Mucosa of descending colon (tissue), 3 donors: ENCODE measurements at regions not wholly inside any gene's neighbourhood (a gene's known extent, or its start where the extent isn't known, plus 50 kb on each side); places are given as distances from the start of the nearest gene placed in this dataset.
"Not testable (repeated sequence)": the region's sequence is repeated elsewhere in the genome, so short reads cannot be mapped to it uniquely, and the experiment has no call there.

Experiments used
- ATAC-seq: fragments of 200-7000 bp; cut with Tn5 transposase; one replicate; pipeline ENCODE4 v1.9.1; 2020; ENCODE audit warnings: mild to moderate bottlenecking, moderate library complexity
- DNase-seq, 3 donors: peaks; one replicate each; pipeline ENCODE4 v3.0.0-alpha.2; 2020
- H3K36me3 ChIP-seq: fragments of 200-600 bp; one replicate; pipeline ENCODE4 v1.8.0; 2021; ENCODE audit warnings: low read depth, mild to moderate bottlenecking
- H3K4me1 ChIP-seq: fragments of 200-600 bp; one replicate; pipeline ENCODE4 v1.8.0; 2021; ENCODE audit warnings: low read depth, mild to moderate bottlenecking
- H3K4me3 ChIP-seq: fragments of 200-600 bp; one replicate; pipeline ENCODE4 v1.8.0; 2021; ENCODE audit warnings: mild to moderate bottlenecking
- H3K9me3 ChIP-seq: fragments of 200-600 bp; one replicate; pipeline ENCODE4 v1.8.0; 2021; ENCODE audit warnings: mild to moderate bottlenecking
- intact Hi-C, 2 donors: fragments of 100-400 bp; cut with DNase I in 1 of 2; cut with micrococcal nuclease in 1 of 2; formaldehyde crosslinking; loops; one replicate each; pipeline versions ENCODE4 v1.11.0 to v1.11.1; 2022; cut with DNase I, micrococcal nuclease
- TF ChIP-seq, protein P1 (sequence below): fragments of 200-600 bp; IDR thresholded peaks from one replicate; pipeline ENCODE4 v1.8.0; 2022; ENCODE audit warnings: antibody characterized with exemption, mild to moderate bottlenecking
- donor health status: DM: no; HTN: no; CAD: no; lungs with moderate emphysema.
- donor health status: DM: no; HTN: no; CAD: no.
- donor health status: DM: no; HTN: yes; CAD: no.

DNA sequence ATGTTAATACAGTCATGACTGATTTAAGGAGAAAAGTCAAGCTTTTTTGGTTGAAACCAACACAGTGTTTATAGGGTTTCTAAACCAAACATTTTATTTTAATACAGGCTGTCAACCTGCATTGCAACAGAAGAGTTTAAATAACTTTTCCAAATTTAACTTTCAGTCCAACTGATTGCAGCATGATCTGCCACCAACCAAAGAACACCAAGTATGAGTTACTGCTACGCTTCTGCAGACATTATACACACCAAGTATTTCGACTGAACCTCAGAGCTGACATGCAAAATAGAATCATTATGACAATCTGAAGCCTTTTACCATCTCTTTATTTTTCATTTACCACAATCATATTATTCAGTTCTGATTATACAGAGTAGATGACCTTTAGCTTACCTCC is 151.2 kb upstream of the DST start:
- Histone ChIP-seq H3K4me1 (no peaks in the 10 kb centered on the region), H3K36me3 (no peaks in the 10 kb centered on the region), H3K4me3 (no peak overlapping the region), H3K9me3 (no peaks in the 10 kb centered on the region)
- TF ChIP-seq, protein P1, sequence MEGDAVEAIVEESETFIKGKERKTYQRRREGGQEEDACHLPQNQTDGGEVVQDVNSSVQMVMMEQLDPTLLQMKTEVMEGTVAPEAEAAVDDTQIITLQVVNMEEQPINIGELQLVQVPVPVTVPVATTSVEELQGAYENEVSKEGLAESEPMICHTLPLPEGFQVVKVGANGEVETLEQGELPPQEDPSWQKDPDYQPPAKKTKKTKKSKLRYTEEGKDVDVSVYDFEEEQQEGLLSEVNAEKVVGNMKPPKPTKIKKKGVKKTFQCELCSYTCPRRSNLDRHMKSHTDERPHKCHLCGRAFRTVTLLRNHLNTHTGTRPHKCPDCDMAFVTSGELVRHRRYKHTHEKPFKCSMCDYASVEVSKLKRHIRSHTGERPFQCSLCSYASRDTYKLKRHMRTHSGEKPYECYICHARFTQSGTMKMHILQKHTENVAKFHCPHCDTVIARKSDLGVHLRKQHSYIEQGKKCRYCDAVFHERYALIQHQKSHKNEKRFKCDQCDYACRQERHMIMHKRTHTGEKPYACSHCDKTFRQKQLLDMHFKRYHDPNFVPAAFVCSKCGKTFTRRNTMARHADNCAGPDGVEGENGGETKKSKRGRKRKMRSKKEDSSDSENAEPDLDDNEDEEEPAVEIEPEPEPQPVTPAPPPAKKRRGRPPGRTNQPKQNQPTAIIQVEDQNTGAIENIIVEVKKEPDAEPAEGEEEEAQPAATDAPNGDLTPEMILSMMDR, result no peak
- no peak for ATAC-seq
- DNase-seq, result no peak
- intact Hi-C loops, result no loop called here

DNA sequence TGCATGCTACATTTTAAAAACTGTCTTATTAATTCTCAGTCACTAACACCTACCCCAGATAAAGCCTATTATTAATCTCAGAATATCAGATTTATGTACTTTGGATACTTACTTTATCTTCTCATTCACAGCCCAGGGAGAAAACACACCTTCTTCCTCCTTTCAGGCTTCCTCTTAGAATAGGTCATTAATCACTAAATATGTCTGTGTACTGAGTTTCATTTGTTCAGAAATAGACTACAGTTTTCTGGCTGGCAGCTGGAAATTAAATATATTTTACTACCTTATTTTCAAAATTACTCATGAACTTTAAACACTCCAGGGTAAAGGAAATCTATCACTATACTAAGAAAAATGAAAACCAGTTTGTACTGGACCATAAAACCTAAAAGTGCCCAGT is 147.7 kb upstream of the DST start:
- no peak overlapping the region for H3K4me3 ChIP-seq
- DNase-seq (no peak), ATAC-seq (no peak)
- no peaks in the 10 kb centered on the region for H3K9me3 ChIP-seq
- intact Hi-C loops, result no loop called here
- no peaks in the 10 kb centered on the region for H3K4me1 ChIP-seq
- H3K36me3 ChIP-seq, result no peaks in the 10 kb centered on the region
- TF ChIP-seq, protein P1, result no peak

DNA sequence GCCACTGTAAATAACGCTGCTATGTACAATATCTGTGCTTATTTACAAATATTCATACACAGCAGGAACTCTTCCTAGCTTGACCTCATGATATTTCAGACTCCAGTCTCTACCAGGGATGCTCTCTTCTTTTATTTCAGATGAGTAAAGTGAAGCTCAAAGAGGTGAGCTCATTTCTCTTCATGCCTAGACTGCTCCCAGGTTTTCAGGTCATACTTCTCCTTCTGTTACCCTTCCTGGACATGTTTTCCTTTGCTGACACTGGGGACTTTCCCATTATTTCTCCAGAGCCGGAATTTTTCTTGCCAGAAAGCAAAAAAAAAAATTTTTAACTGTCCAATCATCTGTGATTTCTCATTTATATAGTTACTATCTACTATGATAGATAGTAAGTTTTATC is 147.2 kb upstream of the DST start:
- Histone ChIP-seq H3K9me3 (no peaks in the 10 kb centered on the region), H3K36me3 (no peaks in the 10 kb centered on the region), H3K4me1 (no peaks in the 10 kb centered on the region), H3K4me3 (no peak overlapping the region)
- DNase-seq (no peak), ATAC-seq (no peak)
- TF ChIP-seq, protein P1, result no peak
- intact Hi-C loops, result no loop called here

DNA sequence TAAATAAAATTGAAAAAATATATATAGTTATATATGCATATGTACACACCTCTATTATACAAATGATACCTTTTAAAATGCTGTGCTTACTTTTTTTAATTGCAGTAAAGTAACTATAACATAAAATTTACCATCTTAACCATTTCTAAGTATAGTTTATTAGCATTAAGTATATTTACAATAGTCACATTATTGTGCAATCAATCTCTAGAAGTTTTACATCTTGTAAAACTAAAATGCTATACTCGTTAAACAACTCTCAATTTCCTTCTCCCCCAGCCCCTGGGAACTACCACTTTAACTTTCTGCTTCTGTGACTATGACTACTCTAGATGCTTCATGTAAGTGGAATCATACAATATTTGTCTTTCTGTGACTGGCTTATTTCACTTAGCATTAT is 146.7 kb upstream of the DST start:
- H3K9me3 ChIP-seq, result no peaks in the 10 kb centered on the region
- no peak for DNase-seq
- TF ChIP-seq, protein P1, result no peak
- no peak for ATAC-seq
- no peaks in the 10 kb centered on the region for H3K36me3 ChIP-seq
- intact Hi-C loops, result no loop called here
- no peak overlapping the region for H3K4me3 ChIP-seq
- H3K4me1 ChIP-seq, result no peaks in the 10 kb centered on the region

DNA sequence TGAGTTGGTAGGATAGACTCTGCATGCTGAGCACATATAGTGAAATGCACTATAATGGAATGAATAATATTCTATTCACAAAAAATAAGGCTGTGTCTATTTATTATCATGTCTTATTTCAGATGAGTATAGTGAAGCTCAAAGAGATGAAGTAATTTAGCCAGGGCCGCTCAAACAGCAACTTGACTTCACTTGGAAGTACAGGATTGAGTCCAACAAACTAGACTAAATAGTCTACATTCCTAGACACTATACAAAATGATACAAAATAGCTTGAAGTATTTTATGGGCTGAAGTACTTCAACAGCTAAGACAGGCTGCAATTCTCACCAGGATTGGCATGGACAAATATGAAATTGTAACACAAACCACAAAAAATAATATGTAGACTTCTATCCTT is 144.5 kb upstream of the DST start:
- DNase-seq (no peak), ATAC-seq (no peak)
- H3K4me1 ChIP-seq, result no peaks in the 10 kb centered on the region
- no peak overlapping the region for H3K4me3 ChIP-seq
- intact Hi-C loops, result no loop called here
- no peaks in the 10 kb centered on the region for H3K9me3 ChIP-seq
- TF ChIP-seq, protein P1, result no peak
- no peaks in the 10 kb centered on the region for H3K36me3 ChIP-seq

DNA sequence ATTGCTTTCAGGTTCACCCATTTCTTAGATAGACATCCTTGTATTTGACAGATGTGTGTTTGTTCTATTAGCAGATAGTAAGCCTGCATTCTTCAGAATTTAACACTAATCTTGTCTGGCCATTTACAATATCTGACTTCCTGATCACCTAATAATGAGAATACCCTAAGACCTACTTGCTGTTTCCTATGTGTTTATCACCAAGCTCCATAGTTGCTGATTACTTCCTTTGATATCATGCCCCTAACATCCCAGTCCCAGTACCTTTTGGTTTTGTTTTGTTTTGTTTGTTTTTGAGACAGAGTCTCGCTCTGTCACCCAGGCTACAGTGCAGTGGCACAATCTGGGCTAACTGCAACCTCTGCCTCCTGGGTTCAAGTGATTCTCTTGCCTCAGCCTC is 143.6 kb upstream of the DST start:
- intact Hi-C loops, result no loop called here
- Histone ChIP-seq H3K4me1 (no peaks in the 10 kb centered on the region), H3K9me3 (no peaks in the 10 kb centered on the region), H3K36me3 (no peaks in the 10 kb centered on the region), H3K4me3 (no peak overlapping the region)
- DNase-seq (no peak), ATAC-seq (no peak)
- TF ChIP-seq, protein P1, result no peak

DNA sequence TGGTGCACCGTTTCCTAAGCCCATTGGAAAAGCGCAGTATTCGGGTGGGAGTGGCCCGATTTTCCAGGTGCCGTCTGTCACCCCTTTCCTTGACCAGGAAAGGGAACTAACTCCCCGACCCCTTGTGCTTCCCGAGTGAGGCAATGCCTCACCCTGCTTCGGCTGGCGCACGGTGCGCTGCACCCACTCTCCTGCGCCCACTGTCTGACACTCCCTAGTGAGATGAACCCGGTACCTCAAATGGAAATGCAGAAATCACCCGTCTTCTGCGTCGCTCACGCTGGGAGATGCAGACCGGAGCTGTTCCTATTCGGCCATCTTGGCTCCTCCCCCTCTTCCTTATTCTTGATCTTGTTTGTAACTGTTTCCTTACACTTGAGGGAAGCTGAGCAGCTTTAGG is 142.8 kb upstream of the DST start:
- H3K4me1 ChIP-seq, H3K4me3 ChIP-seq, DNase-seq, intact Hi-C loops, ATAC-seq, H3K36me3 ChIP-seq, H3K9me3 ChIP-seq: not testable (repeated sequence)

DNA sequence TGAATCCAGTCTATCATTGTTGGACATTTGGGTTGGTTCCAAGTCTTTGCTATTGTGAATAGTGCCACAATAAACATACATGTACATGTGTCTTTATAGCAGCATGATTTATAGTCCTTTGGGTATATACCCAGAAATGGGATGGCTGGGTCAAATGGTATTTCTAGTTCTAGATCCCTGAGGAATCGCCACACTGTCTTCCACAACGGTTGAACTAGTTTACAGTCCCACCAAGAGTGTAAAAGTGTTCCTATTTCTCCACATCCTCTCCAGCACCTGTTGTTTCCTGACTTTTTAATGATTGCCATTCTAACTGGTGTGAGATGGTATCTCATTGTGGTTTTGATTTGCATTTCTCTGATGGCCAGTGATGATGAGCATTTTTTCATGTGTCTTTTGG is 137.4 kb upstream of the DST start:
- H3K36me3 ChIP-seq, H3K4me1 ChIP-seq, H3K9me3 ChIP-seq, intact Hi-C loops, H3K4me3 ChIP-seq, DNase-seq, ATAC-seq: not testable (repeated sequence)

DNA sequence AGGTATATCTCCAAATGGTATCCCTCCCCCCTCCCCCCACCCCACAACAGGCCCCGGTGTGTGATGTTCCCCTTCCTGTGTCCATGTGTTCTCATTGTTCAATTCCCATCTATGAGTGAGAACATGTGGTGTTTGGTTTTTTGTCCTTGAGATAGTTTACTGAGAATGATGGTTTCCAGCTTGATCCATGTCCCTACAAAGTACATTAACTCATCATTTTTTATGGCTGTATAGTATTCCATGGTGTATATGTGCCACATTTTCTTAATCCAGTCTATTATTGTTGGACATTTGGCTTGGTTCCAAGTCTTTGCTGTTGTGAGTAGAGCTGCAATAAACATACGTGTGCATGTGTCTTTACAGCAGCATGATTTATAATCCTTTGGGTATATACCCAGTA is 135.8 kb upstream of the DST start:
- H3K4me3 ChIP-seq, H3K36me3 ChIP-seq, ATAC-seq, H3K4me1 ChIP-seq, H3K9me3 ChIP-seq, DNase-seq, intact Hi-C loops: not testable (repeated sequence)
